ENCODE measurements at regions not wholly inside any gene's neighbourhood (a gene's known extent, or its start where the extent isn't known, plus 50 kb on each side); places are given as distances from the start of the nearest gene placed in this dataset.

- TF ChIP-seq POLR2AphosphoS5 (IDR thresholded peaks at IDR 0.05) (no peak), CTCF (IDR thresholded peaks at IDR 0.05) (no peak), POLR2A (IDR thresholded peaks at IDR 0.05) (no peak)
Observed at GRCh38 chr7:21167942-21168341, 259.9 kb upstream of the SP4 start.
